Breast epithelium (tissue), 4 donors: ENCODE measurements at regions not wholly inside any gene's neighbourhood (a gene's known extent, or its start where the extent isn't known, plus 50 kb on each side); places are given as distances from the start of the nearest gene placed in this dataset.

Experiments
- DNase-seq, 2 donors: peaks; one replicate each; pipeline ENCODE4 v3.0.0-alpha.2; 2019; ENCODE audit warnings: low spot score in 2 of 2
- H3K27ac ChIP-seq, 2 donors: fragments of 200-600 bp; sonication (generic) in 1 of 2; one replicate each; pipeline ENCODE4 v1.5.1; 2016 to 2019; ENCODE audit warnings: mild to moderate bottlenecking in 1 of 2
- H3K27me3 ChIP-seq, 2 donors: fragments of 200-600 bp; sonication (generic) in 1 of 2; one replicate each; pipeline versions ENCODE4 v1.5.1 to v1.6.0; 2017 to 2019; ENCODE audit warnings: control low read depth in 1 of 2, mild to moderate bottlenecking in 1 of 2
- H3K36me3 ChIP-seq: fragments of 200-600 bp; one replicate; pipeline ENCODE4 v1.5.1; 2019
- H3K4me1 ChIP-seq, 2 donors: fragments of 200-600 bp; sonication (generic); one replicate each; pipeline ENCODE4 v1.5.1; 2016 to 2019; ENCODE audit warnings: control low read depth in 1 of 2
- H3K4me3 ChIP-seq, 3 donors: fragments of 200-600 bp; sonication (generic); 1 replicate in 2 of 3; 2 replicates in 1 of 3; pipeline ENCODE4 v1.5.1; 2016 to 2019; ENCODE audit warnings: mild to moderate bottlenecking in 3 of 3, moderate library complexity in 2 of 3
- H3K9me3 ChIP-seq, 2 donors: fragments of 200-600 bp; sonication (generic) in 1 of 2; one replicate each; pipeline ENCODE4 v1.5.1; 2016 to 2019; ENCODE audit warnings: control low read depth in 1 of 2
- CTCF ChIP-seq, 3 donors: fragments of 450-650 bp; IDR thresholded peaks; one replicate each; pipeline ENCODE4 v1.5.1; 2016 to 2017; ENCODE audit warnings: antibody characterized with exemption in 3 of 3, mild to moderate bottlenecking in 3 of 3, moderate library complexity in 3 of 3
- POLR2A ChIP-seq: fragments of 450-650 bp; IDR thresholded peaks from one replicate; pipeline ENCODE4 v1.6.1; 2016; ENCODE audit warnings: antibody characterized with exemption, mild to moderate bottlenecking, moderate library complexity
- POLR2AphosphoS5 ChIP-seq, 3 donors: sonication (generic); formaldehyde crosslinking; IDR thresholded peaks; one replicate each; pipeline ENCODE4 v1.6.1; 2017; ENCODE audit warnings: antibody characterized with exemption in 3 of 3
- intact Hi-C: fragments of 100-400 bp; cut with DNase I; formaldehyde crosslinking; loops from one replicate; pipeline ENCODE4 v1.15.1; 2023; ENCODE audit warnings: low total_unique reads

GRCh38 chr4:119729835-119730670 lies 101.4 kb upstream of the PDE5A start:
- Histone ChIP-seq H3K27ac (no peak overlapping the region), H3K4me3 (no peak overlapping the region), H3K9me3 (peaks cover 0 to 6% of the 10 kb centered on the region in 2 donors), H3K36me3 (no peaks in the 10 kb centered on the region), H3K27me3 (no peaks in the 10 kb centered on the region), H3K4me1 (no peaks in the 10 kb centered on the region)
- TF ChIP-seq POLR2AphosphoS5 (IDR thresholded peaks at IDR 0.05) (no peak), CTCF (IDR thresholded peaks at IDR 0.05) (no peak), POLR2A (no peak)
- DNase-seq, result peak in 1 of 2 donors; percentile 55
- intact Hi-C loops, result no loop called here

DNA sequence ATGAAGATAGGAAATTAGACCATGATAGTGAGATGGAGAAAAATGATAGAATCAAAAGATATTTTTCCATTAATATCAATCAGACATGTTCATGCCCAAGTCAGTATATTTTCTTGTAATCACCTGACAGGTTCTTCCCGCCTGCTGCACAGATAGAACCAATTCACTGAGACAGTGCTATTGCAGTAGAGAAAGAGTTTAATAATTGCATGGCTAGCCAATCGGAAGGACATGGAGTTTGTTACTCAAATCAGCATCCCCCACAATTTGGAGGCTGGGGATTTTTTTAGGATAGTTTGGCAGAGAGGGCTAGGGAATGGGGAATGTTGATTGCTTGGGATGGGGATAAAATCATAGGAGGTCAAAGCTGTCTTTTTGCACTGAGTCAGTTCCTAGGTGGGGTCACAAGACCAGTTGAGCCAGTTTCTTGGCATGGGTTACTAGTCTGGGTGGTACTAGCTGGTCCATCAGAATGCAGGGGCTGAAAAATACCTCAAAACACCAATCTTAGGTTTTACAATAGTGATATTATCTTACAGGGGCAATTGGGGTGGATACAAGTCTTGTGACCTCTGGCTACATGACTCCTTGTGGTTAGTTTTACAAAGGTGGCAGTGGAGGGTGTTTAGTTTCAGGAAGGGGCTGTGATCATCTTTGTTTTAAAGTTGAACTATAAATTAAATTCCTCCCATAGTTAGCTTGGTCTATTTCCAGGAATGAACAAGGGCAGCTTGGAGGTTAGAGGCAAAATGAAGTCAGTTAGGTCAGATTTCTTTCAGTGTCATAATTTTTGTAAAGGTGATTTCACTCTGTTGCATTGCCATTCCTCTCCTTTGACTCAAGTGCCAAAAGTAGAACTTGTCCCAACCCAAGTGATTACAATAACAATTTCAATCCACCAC lies 100.3 kb upstream of the PDE5A start:
- Histone ChIP-seq H3K36me3 (no peaks in the 10 kb centered on the region), H3K27ac (peak overlapping the region in 1 of 2 donors; percentile 34), H3K9me3 (peaks cover 0 to 6% of the 10 kb centered on the region in 2 donors), H3K27me3 (no peaks in the 10 kb centered on the region), H3K4me3 (no peak overlapping the region), H3K4me1 (no peaks in the 10 kb centered on the region)
- intact Hi-C loops, result no loop called here
- no peak for DNase-seq
- no peak for TF ChIP-seq POLR2AphosphoS5 (IDR thresholded peaks at IDR 0.05)
- no peak for TF ChIP-seq POLR2A
- TF ChIP-seq CTCF (IDR thresholded peaks at IDR 0.05), result no peak

DNA sequence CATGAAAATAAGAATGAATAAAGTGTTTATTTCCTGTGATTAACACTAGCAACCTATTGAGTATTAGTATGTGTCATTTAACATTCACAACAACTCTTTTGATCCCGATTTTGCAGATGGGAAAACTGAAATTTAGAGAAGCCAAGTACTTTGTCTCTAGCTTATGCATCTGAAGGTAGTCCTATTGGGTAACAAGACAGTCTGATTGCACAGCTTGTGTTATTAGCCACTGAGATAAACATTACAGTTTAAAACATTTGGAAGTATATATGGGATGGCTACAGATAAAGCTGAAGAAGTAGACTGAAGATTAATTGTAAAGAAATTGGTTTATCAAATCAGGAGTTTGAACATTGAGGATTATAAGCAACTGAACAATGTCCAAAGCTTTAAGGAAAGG lies 99.6 kb upstream of the PDE5A start:
- intact Hi-C loops, result no loop called here

DNA sequence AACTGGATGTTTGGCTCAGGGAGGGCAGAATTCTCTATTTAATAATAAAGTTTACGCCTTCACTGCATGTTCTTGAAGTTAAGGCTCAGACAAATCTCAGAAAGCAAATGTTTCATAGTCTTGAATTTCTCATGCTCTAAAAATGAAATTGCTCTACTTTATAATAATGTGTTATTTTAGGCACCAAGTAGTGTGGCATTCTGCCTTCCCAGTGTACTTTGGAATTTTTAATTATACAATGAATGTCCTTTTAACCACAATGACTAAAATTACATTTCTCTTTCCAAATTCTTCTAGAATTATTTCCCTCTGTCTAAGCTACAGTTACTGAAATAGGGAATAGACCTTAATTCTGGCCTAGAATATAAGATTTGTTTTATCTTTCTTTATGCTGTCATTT lies 97.9 kb upstream of the PDE5A start:
- H3K4me3 ChIP-seq, result no peak overlapping the region
- no peak for DNase-seq
- peaks cover 0 to 6% of the 10 kb centered on the region in 2 donors for H3K9me3 ChIP-seq
- H3K27ac ChIP-seq, result peak overlapping the region; percentile 62 to 70
- no peaks in the 10 kb centered on the region for H3K27me3 ChIP-seq
- no peaks in the 10 kb centered on the region for H3K36me3 ChIP-seq
- intact Hi-C loops, result no loop called here
- H3K4me1 ChIP-seq, result no peaks in the 10 kb centered on the region
- TF ChIP-seq CTCF (IDR thresholded peaks at IDR 0.05), result no peak
- no peak for TF ChIP-seq POLR2A
- no peak for TF ChIP-seq POLR2AphosphoS5 (IDR thresholded peaks at IDR 0.05)

More for the DNA sequence above, 99.6 kb upstream of the PDE5A start:
- no peak overlapping the region for H3K27ac ChIP-seq
- H3K9me3 ChIP-seq, result peaks cover 0 to 6% of the 10 kb centered on the region in 2 donors
- no peaks in the 10 kb centered on the region for H3K36me3 ChIP-seq
- no peak overlapping the region for H3K4me3 ChIP-seq
- H3K4me1 ChIP-seq, result no peaks in the 10 kb centered on the region
- TF ChIP-seq CTCF (IDR thresholded peaks at IDR 0.05) (no peak), POLR2A (no peak), POLR2AphosphoS5 (IDR thresholded peaks at IDR 0.05) (no peak)
- H3K27me3 ChIP-seq, result no peaks in the 10 kb centered on the region
- no peak for DNase-seq
